Sigmoid colon (tissue), 6 donors: ENCODE measurements at regions not wholly inside any gene's neighbourhood (a gene's known extent, or its start where the extent isn't known, plus 50 kb on each side); places are given as distances from the start of the nearest gene placed in this dataset.

Source experiments
- DNase-seq: peaks from one replicate; pipeline ENCODE4 v3.0.0-alpha.2; 2019
- H3K27ac ChIP-seq, 4 donors: fragments of 200-600 bp; sonication (generic); one replicate each; pipeline ENCODE4 v1.5.1; 2016 to 2019; ENCODE audit warnings: mild to moderate bottlenecking in 1 of 4
- H3K27me3 ChIP-seq, 3 donors: fragments of 200-600 bp; sonication (generic); one replicate each; pipeline ENCODE4 v1.5.1; 2019; ENCODE audit warnings: mild to moderate bottlenecking in 1 of 3
- H3K36me3 ChIP-seq, 4 donors: fragments of 200-600 bp; sonication (generic); one replicate each; pipeline ENCODE4 v1.5.1; 2016 to 2019
- H3K4me1 ChIP-seq, 4 donors: fragments of 200-600 bp; sonication (generic); one replicate each; pipeline ENCODE4 v1.5.1; 2017 to 2019
- H3K4me3 ChIP-seq, 4 donors: fragments of 200-600 bp; sonication (generic); one replicate each; pipeline ENCODE4 v1.5.1; 2017 to 2019; ENCODE audit warnings: mild to moderate bottlenecking in 2 of 4, moderate library complexity in 1 of 4
- H3K9me3 ChIP-seq, 4 donors: fragments of 200-600 bp in 3 of 4; sonication (generic) in 3 of 4; one replicate each; pipeline versions ENCODE4 v1.5.1 to v1.6.1; 2013 to 2019
- EP300 ChIP-seq, 4 donors: sonication (generic); formaldehyde crosslinking; IDR thresholded peaks; one replicate each; pipeline ENCODE4 v1.6.1; 2017; ENCODE audit warnings: antibody characterized with exemption in 4 of 4
- POLR2A ChIP-seq, 2 donors: fragments of 450-650 bp; IDR thresholded peaks; one replicate each; pipeline ENCODE4 v1.6.1; 2016; ENCODE audit warnings: antibody characterized with exemption in 2 of 2, mild to moderate bottlenecking in 2 of 2, moderate library complexity in 2 of 2
- POLR2AphosphoS5 ChIP-seq, 4 donors: sonication (generic); formaldehyde crosslinking; IDR thresholded peaks; one replicate each; pipeline ENCODE4 v1.6.1; 2017; ENCODE audit warnings: antibody characterized with exemption in 4 of 4
- WGBS, 2 donors: extraction: QIAGEN DNeasy Blood & Tissue Kit; methylation state at CpG; one replicate each; pipeline ENCODE4 v1.1.7; 2013; 5-methylcytosine and 5-hydroxymethylcytosine counted together
- intact Hi-C: fragments of 100-400 bp; cut with DNase I; formaldehyde crosslinking; loops from one replicate; pipeline ENCODE4 v1.15.1; 2023
- TF ChIP-seq, protein P1 (sequence below), 4 experiments: fragments of 450-650 bp in 3 of 4; fragments of 200-600 bp in 1 of 4; IDR thresholded peaks; one replicate each; pipeline ENCODE4 v1.5.1; 2016 to 2019; ENCODE audit warnings: antibody characterized with exemption in 4 of 4, mild to moderate bottlenecking in 3 of 4, moderate library complexity in 2 of 4
- donor health status: healthy with polysubstance abuse.
- donor health status: healthy.

DNA sequence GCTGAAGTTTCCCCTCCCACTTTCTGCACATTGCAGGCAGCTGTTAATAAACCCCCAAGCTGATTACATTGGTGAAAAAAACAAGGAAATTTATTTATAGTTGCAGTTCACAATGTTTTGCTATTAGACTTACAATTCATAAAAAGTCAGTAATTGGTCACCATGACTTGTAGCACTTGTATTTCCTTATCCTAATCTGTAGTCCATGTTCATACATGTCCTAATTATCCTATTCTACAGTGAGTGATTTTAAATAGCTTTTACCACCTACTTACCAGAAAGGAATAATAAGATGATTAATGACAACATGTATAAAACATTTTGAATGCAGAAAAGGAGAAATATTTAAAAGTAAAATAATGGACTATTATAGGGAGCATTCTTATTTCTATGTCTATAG lies 760.0 kb upstream of the RIOK2 start:
- Histone ChIP-seq H3K4me3 (no peak overlapping the region), H3K9me3 (no peaks in the 10 kb centered on the region), H3K4me1 (no peaks in the 10 kb centered on the region), H3K36me3 (no peaks in the 10 kb centered on the region), H3K27me3 (no peaks in the 10 kb centered on the region), H3K27ac (no peak overlapping the region)
- intact Hi-C loops = no loop called here
- no peak for DNase-seq
- TF ChIP-seq, protein P1, sequence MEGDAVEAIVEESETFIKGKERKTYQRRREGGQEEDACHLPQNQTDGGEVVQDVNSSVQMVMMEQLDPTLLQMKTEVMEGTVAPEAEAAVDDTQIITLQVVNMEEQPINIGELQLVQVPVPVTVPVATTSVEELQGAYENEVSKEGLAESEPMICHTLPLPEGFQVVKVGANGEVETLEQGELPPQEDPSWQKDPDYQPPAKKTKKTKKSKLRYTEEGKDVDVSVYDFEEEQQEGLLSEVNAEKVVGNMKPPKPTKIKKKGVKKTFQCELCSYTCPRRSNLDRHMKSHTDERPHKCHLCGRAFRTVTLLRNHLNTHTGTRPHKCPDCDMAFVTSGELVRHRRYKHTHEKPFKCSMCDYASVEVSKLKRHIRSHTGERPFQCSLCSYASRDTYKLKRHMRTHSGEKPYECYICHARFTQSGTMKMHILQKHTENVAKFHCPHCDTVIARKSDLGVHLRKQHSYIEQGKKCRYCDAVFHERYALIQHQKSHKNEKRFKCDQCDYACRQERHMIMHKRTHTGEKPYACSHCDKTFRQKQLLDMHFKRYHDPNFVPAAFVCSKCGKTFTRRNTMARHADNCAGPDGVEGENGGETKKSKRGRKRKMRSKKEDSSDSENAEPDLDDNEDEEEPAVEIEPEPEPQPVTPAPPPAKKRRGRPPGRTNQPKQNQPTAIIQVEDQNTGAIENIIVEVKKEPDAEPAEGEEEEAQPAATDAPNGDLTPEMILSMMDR (IDR thresholded peaks at IDR 0.05) = no peak
- TF ChIP-seq POLR2A (IDR thresholded peaks at IDR 0.05) = no peak
- TF ChIP-seq POLR2AphosphoS5 (IDR thresholded peaks at IDR 0.05) = no peak
- no peak for TF ChIP-seq EP300 (IDR thresholded peaks at IDR 0.05)

DNA sequence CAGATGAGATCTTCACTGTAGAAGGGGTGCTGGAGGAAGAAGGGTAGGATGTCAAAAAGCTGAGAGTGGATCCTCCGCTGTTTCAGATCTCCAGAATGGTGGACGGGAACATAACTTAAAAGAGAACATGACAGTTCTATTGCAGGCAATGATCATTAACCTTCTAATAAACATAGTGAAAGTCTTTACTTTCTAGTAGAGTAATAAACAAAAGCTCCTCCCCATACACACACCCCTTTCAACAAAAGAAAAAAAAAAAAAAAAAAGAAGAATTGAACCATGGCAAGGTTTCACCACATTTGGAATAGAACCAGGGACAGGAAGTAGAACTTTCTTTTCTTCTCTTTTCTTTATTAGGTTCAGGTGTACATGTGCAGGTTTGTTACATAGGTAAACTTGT lies 768.1 kb upstream of the RIOK2 start:
- Histone ChIP-seq H3K36me3 (no peaks in the 10 kb centered on the region), H3K4me3 (no peak overlapping the region), H3K27ac (no peak overlapping the region), H3K9me3 (no peaks in the 10 kb centered on the region), H3K27me3 (no peaks in the 10 kb centered on the region), H3K4me1 (no peaks in the 10 kb centered on the region)
- TF ChIP-seq POLR2AphosphoS5 (IDR thresholded peaks at IDR 0.05) (no peak), POLR2A (IDR thresholded peaks at IDR 0.05) (no peak), EP300 (IDR thresholded peaks at IDR 0.05) (no peak)
- TF ChIP-seq, protein P1 (IDR thresholded peaks at IDR 0.05) = no peak
- intact Hi-C loops = no loop called here
- no peak for DNase-seq
- 38 to 75% methylated on average over 2 of the region's 2 CpGs for WGBS, 2 donors

DNA sequence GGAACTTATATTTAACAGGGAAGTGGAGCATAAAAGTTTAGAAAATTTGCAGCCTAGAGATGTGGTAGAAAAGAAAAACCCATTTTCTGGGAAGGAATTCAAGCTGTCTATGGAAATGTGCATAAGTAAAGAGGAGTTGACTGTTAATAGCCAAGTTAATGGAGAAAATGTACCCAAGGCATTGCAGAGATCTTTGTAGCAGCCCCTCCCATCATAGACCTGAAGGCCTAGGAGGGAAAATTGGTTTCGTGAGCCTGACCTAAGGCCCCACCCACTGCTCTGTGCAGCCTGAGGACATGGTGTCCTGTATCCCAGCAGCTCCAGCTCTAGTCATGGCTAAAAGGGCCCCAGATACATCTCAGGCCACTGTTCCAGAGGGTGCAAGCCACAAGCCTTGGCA lies 772.4 kb upstream of the RIOK2 start:
- Histone ChIP-seq H3K36me3 (no peaks in the 10 kb centered on the region), H3K9me3 (no peaks in the 10 kb centered on the region), H3K4me1 (no peaks in the 10 kb centered on the region), H3K4me3 (no peak overlapping the region), H3K27me3 (no peaks in the 10 kb centered on the region), H3K27ac (no peak overlapping the region)
- WGBS, 2 donors = 87 to 92% methylated on average over 1 of the region's 1 CpG
- intact Hi-C loops = no loop called here
- TF ChIP-seq, protein P1 (IDR thresholded peaks at IDR 0.05) = no peak
- no peak for TF ChIP-seq POLR2AphosphoS5 (IDR thresholded peaks at IDR 0.05)
- no peak for TF ChIP-seq POLR2A (IDR thresholded peaks at IDR 0.05)
- no peak for TF ChIP-seq EP300 (IDR thresholded peaks at IDR 0.05)
- no peak for DNase-seq

DNA sequence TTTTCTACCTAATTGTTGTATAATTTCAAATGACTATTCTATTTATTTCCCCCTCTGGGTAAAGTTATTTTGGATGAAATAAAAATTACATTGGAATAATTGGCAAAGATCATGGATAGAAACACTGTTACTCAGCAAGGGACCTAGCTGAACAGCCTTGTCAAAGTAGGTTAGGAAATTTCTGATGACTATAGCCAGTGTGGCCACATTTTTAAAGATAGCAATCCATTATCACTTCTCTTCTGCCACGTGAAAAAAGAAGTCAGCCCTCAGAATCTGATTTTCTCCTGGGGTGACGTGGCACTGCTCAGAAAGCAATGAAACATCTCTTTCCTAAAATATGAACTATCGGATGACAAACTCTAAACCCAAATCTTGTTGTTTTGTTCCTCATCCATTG lies 784.2 kb upstream of the RIOK2 start:
- no peaks in the 10 kb centered on the region for H3K4me1 ChIP-seq
- intact Hi-C loops = no loop called here
- H3K27me3 ChIP-seq = no peaks in the 10 kb centered on the region
- H3K4me3 ChIP-seq = no peak overlapping the region
- DNase-seq = no peak
- H3K36me3 ChIP-seq = no peaks in the 10 kb centered on the region
- H3K27ac ChIP-seq = no peak overlapping the region
- WGBS, 2 donors = 75 to 85% methylated on average over 3 of the region's 3 CpGs
- TF ChIP-seq, protein P1 (IDR thresholded peaks at IDR 0.05) = no peak
- TF ChIP-seq POLR2A (IDR thresholded peaks at IDR 0.05) = no peak
- TF ChIP-seq POLR2AphosphoS5 (IDR thresholded peaks at IDR 0.05) = no peak
- no peak for TF ChIP-seq EP300 (IDR thresholded peaks at IDR 0.05)
- H3K9me3 ChIP-seq = peaks cover 0 to 1% (median 0%) of the 10 kb centered on the region in 4 donors

DNA sequence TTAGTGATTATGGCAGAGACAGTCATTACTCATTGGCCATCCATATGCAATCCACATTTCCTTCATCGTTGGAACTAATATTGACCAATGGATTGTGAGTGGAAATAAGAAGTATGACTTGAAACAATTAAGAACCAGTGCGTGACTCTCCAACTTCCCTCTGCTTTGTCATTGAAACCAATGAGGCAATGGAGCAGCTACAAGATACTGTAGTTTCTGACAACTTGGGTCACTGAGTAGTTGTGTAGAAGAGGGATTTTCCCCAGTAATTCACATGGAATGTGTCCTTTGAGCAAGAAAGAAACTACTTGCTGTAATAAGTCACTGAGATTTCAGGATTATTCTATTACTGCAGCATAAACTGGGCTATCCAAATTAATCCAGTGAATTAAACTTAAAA lies 785.3 kb upstream of the RIOK2 start:
- H3K4me1 ChIP-seq = no peaks in the 10 kb centered on the region
- no peak overlapping the region for H3K27ac ChIP-seq
- no peak overlapping the region for H3K4me3 ChIP-seq
- DNase-seq = no peak
- no peak for TF ChIP-seq POLR2AphosphoS5 (IDR thresholded peaks at IDR 0.05)
- no peak for TF ChIP-seq EP300 (IDR thresholded peaks at IDR 0.05)
- TF ChIP-seq POLR2A (IDR thresholded peaks at IDR 0.05) = no peak
- TF ChIP-seq, protein P1 (IDR thresholded peaks at IDR 0.05) = no peak
- intact Hi-C loops = no loop called here
- no peaks in the 10 kb centered on the region for H3K27me3 ChIP-seq
- no peaks in the 10 kb centered on the region for H3K36me3 ChIP-seq
- 94 to 97% methylated on average over 2 of the region's 2 CpGs for WGBS, 2 donors
- peaks cover 0 to 1% (median 0%) of the 10 kb centered on the region in 4 donors for H3K9me3 ChIP-seq
